ENCODE measurements at regions not wholly inside any gene's neighbourhood (a gene's known extent, or its start where the extent isn't known, plus 50 kb on each side); places are given as distances from the start of the nearest gene placed in this dataset.

DNA sequence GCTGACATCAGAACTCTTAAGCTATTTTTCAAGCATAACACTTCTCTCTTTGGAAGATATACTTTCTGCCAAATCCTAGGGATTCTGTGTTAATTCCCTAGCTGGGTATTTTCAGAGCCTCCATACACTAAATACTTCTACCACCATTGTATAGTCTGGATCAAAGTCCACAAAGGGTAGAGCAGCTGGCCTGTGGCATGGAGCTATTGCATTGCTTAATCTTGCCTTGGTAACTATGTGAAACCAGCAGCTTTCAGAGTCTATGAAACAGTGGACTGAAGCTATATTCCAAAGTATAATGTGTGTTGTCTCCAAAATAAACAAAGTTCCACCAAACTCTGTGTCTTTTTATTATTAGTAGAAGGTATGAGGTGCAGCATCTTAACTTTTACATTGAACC, 296.9 kb upstream of the CDH19 start:
- TF ChIP-seq, protein P1, sequence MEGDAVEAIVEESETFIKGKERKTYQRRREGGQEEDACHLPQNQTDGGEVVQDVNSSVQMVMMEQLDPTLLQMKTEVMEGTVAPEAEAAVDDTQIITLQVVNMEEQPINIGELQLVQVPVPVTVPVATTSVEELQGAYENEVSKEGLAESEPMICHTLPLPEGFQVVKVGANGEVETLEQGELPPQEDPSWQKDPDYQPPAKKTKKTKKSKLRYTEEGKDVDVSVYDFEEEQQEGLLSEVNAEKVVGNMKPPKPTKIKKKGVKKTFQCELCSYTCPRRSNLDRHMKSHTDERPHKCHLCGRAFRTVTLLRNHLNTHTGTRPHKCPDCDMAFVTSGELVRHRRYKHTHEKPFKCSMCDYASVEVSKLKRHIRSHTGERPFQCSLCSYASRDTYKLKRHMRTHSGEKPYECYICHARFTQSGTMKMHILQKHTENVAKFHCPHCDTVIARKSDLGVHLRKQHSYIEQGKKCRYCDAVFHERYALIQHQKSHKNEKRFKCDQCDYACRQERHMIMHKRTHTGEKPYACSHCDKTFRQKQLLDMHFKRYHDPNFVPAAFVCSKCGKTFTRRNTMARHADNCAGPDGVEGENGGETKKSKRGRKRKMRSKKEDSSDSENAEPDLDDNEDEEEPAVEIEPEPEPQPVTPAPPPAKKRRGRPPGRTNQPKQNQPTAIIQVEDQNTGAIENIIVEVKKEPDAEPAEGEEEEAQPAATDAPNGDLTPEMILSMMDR (IDR thresholded peaks at IDR 0.05 in 4 of 5, conservative IDR thresholded peaks at IDR 0.05 in 1 of 5), result no peak
- TF ChIP-seq POLR2A (IDR thresholded peaks at IDR 0.05), result no peak

Measured in gastrocnemius medialis (tissue), 4 donors.